GM12801 (cell line): ENCODE measurements at regions not wholly inside any gene's neighbourhood (a gene's known extent, or its start where the extent isn't known, plus 50 kb on each side); places are given as distances from the start of the nearest gene placed in this dataset.

ENCODE experiments used
- TF ChIP-seq, protein P1 (sequence below): IDR thresholded peaks from one replicate; pipeline ENCODE4 v1.5.1; 2011; ENCODE audit warnings: control low read depth; ENCODE audit not compliant: insufficient read length; ENCODE audit errors: extremely low read depth

DNA sequence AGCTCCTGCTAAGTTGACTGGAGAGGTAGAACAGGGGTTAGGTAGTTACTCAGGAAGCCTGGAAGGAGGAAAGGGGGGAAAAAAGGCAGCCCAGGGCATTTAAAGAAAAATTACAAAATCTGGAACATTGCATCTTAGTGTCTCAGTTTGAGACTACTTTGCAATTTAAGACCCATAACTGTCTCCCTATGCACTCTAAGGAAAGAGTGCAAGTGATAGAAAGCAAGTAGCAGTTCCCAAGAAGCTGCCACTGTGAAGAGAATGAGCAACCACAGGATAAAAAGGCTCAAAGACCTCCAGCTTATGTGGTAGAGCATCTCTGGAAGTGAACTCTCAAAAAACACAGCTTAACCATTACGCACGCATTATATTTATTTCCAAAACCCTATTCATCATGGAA, 141.8 kb downstream of the SLCO4C1 start:
- TF ChIP-seq, protein P1, sequence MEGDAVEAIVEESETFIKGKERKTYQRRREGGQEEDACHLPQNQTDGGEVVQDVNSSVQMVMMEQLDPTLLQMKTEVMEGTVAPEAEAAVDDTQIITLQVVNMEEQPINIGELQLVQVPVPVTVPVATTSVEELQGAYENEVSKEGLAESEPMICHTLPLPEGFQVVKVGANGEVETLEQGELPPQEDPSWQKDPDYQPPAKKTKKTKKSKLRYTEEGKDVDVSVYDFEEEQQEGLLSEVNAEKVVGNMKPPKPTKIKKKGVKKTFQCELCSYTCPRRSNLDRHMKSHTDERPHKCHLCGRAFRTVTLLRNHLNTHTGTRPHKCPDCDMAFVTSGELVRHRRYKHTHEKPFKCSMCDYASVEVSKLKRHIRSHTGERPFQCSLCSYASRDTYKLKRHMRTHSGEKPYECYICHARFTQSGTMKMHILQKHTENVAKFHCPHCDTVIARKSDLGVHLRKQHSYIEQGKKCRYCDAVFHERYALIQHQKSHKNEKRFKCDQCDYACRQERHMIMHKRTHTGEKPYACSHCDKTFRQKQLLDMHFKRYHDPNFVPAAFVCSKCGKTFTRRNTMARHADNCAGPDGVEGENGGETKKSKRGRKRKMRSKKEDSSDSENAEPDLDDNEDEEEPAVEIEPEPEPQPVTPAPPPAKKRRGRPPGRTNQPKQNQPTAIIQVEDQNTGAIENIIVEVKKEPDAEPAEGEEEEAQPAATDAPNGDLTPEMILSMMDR: no peak

DNA sequence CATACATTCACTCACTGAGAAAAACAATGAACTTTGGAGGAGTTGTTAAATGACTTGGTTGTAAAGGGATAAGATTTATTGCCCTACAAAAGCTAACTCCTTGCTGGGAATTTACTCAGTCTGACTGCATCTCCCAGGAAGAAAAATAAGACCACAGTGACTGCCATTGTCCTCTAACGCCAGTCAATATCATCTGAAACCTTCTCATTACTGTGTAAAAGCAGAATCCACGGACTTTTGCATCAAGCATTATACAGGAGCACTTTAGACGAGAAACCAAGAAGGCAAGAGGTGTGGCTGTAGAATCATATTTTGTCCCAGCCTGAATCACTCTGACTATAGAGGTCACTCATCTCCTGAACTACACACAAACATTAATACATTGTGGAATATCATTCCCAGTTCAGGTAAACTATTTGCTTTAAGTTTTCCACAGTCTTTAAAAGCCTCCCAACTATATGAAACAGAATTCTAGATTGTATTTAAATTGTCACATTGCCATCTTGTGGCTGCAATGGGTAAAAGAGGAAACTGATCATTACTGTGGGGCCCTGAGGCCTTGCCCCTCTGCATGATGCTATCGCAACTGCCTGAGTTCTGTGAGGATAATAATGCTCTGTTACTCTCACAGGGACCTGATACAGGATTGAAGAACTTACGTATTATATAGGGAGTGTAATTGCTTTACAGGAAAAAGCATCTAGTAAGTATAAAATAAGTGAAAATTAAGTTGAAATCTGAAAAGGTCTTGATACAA, 142.9 kb downstream of the SLCO4C1 start:
- TF ChIP-seq, protein P1: no peak

DNA sequence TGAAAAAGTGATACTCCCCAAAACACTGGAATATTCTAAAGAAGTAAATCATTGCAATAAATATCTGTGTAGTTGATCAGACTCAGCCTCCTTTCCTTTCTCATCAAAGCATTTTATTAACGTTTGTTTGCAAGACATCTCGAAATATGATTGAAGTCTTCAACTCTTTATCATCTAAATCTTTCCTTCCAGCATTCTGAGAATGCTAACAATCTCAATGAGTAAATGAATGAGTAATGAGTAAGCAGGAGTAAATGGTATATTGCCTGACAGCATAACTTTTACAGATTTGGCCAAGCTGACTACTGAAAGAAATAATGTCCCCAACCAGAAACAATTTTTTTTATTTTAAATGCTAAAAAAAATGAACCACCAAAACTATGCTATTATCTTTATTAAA, 157.1 kb downstream of the SLCO4C1 start:
- TF ChIP-seq, protein P1: no peak

GRCh38 chr5:102138243-102138653, 157.8 kb downstream of the SLCO4C1 start:
- TF ChIP-seq, protein P1: no peak

GRCh38 chr5:102130890-102131289, 165.2 kb downstream of the SLCO4C1 start:
- TF ChIP-seq, protein P1: no peak

DNA sequence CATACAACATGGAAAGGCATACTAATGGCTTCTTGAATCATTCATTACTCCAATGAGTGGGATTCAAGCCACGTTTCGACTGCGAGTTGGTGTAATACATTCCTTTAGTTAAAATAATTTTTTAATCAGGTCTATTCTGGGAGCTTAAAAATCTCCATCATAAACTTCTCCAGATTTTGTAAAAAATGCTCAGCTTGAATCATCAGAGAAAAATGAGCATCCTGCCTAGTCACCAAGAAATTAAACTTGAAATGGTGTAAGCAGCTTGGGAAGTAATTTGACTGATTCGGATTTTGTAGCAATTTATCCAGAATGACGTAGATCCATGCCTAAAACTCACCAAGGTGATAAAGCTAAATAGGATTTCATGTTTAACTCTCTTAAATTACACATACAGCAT, 165.7 kb downstream of the SLCO4C1 start:
- TF ChIP-seq, protein P1: no peak

GRCh38 chr5:102119252-102119651, 176.8 kb downstream of the SLCO4C1 start:
- TF ChIP-seq, protein P1: no peak
